Progenitor cell of endocrine pancreas (in vitro differentiated cells): ENCODE measurements at regions not wholly inside any gene's neighbourhood (a gene's known extent, or its start where the extent isn't known, plus 50 kb on each side); places are given as distances from the start of the nearest gene placed in this dataset.

ENCODE experiments used
- DNase-seq: peaks from one replicate; pipeline ENCODE4 v3.0.0; 2021; ENCODE audit warnings: low spot score; ENCODE audit not compliant: unreplicated experiment
- H3K27ac Mint-ChIP-seq: 2 replicates; pipeline ENCODE4 v1.8.0; 2021; ENCODE audit warnings: mild to moderate bottlenecking, moderate library complexity, mixed read lengths
- H3K27me3 Mint-ChIP-seq: 2 replicates; pipeline ENCODE4 v1.8.0; 2021; ENCODE audit warnings: mixed read lengths
- H3K36me3 Mint-ChIP-seq: 2 replicates; pipeline ENCODE4 v1.8.0; 2022; ENCODE audit warnings: mixed read lengths; ENCODE audit not compliant: insufficient read depth
- H3K4me1 Mint-ChIP-seq: 2 replicates; pipeline ENCODE4 v1.8.0; 2021; ENCODE audit warnings: low read depth, mixed read lengths
- H3K4me3 Mint-ChIP-seq: 2 replicates; pipeline ENCODE4 v1.8.0; 2021; ENCODE audit warnings: low read depth, mild to moderate bottlenecking, moderate library complexity, mixed read lengths
- H3K9me3 Mint-ChIP-seq: 2 replicates; pipeline ENCODE4 v1.8.0; 2021; ENCODE audit warnings: low read depth, mixed read lengths
- CTCF ChIP-seq: fragments of 200-600 bp; sonication (generic); IDR thresholded peaks from one replicate; pipeline ENCODE4 v1.5.0; 2021; ENCODE audit warnings: antibody characterized with exemption, mild to moderate bottlenecking; ENCODE audit not compliant: unreplicated experiment

DNA sequence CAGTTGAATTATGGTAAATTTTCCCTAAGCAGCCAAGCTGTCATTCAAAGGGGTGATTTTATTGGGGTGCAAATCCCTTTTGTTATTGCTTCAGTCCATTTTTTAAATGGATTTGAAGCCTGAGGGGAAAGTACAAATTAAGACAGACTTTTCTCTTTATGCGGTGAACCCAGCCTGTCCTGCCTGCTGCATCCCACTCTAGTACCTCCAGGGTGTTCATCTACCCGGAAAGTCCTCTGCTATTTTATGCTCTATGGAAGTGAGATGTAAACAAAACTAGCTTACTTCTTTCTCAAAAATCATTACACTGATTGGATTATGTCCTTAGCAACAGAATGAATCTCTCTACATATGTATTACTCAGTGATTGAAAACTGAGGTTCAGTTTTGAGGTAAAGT, 1088.9 kb upstream of the CITED2 start:
- TF ChIP-seq CTCF: no peak
- peaks cover 27% of the 10 kb centered on the region for H3K4me1 Mint-ChIP-seq
- peak overlapping the region; percentile 89 for H3K27ac Mint-ChIP-seq
- peaks cover 5% of the 10 kb centered on the region for H3K36me3 Mint-ChIP-seq
- no peaks in the 10 kb centered on the region for H3K27me3 Mint-ChIP-seq
- H3K4me3 Mint-ChIP-seq: no peak overlapping the region
- DNase-seq: no peak
- peaks cover 12% of the 10 kb centered on the region for H3K9me3 Mint-ChIP-seq

GRCh38 chr6:140462453-140463311, 1088.2 kb upstream of the CITED2 start:
- Mint-ChIP-seq H3K4me1 (peaks cover 27% of the 10 kb centered on the region), H3K27me3 (no peaks in the 10 kb centered on the region), H3K4me3 (no peak overlapping the region), H3K27ac (peak overlapping the region; percentile 89), H3K9me3 (peaks cover 12% of the 10 kb centered on the region), H3K36me3 (peaks cover 5% of the 10 kb centered on the region)
- no peak for DNase-seq
- TF ChIP-seq CTCF: no peak

- Mint-ChIP-seq H3K27me3 (no peaks in the 10 kb centered on the region), H3K9me3 (peaks cover 11% of the 10 kb centered on the region), H3K27ac (no peak overlapping the region), H3K36me3 (peaks cover 5% of the 10 kb centered on the region), H3K4me3 (no peak overlapping the region), H3K4me1 (peaks cover 27% of the 10 kb centered on the region)
- no peak for DNase-seq
- no peak for TF ChIP-seq CTCF
Measured at GRCh38 chr6:140462076-140462452, 1087.6 kb upstream of the CITED2 start.

DNA sequence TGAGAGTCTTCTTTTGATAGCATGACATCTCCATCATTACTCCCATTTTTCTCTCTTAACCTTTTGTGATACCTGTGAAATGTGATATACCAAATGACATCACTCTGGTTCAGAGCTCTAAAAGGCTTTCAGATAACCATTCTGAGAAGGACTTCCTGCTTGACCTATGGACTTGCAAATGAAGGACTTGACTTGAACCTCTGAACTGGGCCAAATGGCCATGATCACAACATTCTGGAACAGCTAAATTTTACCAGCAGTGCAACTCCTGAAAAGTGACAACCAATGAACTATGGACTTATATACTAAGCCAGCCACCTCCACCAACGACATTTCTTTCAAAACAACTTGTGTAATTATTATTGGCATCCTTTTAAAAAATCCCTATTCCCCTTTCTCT, 1085.8 kb upstream of the CITED2 start:
- no peak overlapping the region for H3K4me3 Mint-ChIP-seq
- H3K9me3 Mint-ChIP-seq: no peaks in the 10 kb centered on the region
- no peak for TF ChIP-seq CTCF
- H3K27me3 Mint-ChIP-seq: no peaks in the 10 kb centered on the region
- H3K36me3 Mint-ChIP-seq: no peaks in the 10 kb centered on the region
- no peak for DNase-seq
- no peak overlapping the region for H3K27ac Mint-ChIP-seq
- H3K4me1 Mint-ChIP-seq: peaks cover 25% of the 10 kb centered on the region

DNA sequence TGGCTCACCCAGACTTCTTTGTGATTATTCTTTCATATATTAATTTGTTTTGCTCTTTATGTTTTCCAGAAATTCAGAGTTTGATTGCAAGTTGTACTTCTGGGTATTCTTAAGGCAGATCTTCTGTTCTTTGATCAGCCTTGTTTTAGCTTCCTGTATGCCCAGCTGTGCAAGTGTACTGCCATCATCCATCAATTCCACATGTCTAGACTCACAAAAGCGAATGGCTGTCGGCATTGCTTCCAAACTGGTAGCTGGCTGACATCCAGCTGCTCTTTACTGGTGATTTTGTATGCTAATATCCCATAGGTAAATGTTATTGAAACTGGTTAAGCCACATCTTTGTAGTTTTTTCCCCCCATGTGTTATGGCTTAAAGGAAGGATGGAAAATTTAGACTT, 1084.8 kb upstream of the CITED2 start:
- H3K36me3 Mint-ChIP-seq: no peaks in the 10 kb centered on the region
- no peak for TF ChIP-seq CTCF
- DNase-seq: no peak
- no peaks in the 10 kb centered on the region for H3K27me3 Mint-ChIP-seq
- no peak overlapping the region for H3K27ac Mint-ChIP-seq
- H3K4me3 Mint-ChIP-seq: no peak overlapping the region
- H3K9me3 Mint-ChIP-seq: no peaks in the 10 kb centered on the region
- peaks cover 22% of the 10 kb centered on the region for H3K4me1 Mint-ChIP-seq
